ENCODE measurements at regions not wholly inside any gene's neighbourhood (a gene's known extent, or its start where the extent isn't known, plus 50 kb on each side); places are given as distances from the start of the nearest gene placed in this dataset.

DNA sequence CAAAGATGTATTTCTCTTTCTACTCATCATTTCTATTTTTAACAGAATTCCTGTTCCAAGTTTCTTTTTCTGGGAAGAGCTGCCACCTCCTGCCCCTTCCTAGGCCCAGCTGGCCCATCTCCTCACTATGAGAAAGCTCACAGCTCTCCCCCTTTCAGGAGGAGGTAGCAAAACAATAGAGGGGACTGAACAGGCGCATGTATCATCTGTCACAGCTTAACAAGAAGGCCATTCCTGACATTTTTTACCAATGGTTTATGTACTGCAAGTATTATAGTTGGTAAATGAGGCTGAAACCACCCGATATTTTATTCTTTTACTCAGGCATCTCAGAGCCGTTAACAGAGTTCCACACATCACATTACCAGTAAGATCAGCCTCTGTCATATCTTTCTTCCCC, 103.7 kb upstream of the MTHFD1L start:
- Histone ChIP-seq H3K27me3 (ENCODE audit: control insufficient read depth in 2 of 2, insufficient read depth in 1 of 2, low read length in 1 of 2) (no peaks in the 10 kb centered on the region), H3K9me3 (ENCODE audit: control insufficient read depth in 2 of 2, insufficient read depth in 1 of 2, low read length in 1 of 2) (no peaks in the 10 kb centered on the region), H3K4me3 (ENCODE audit: low read length in 2 of 2) (no peak overlapping the region), H3K36me3 (ENCODE audit: control insufficient read depth in 2 of 2, insufficient read depth in 2 of 2, low read length in 1 of 2) (peaks cover 5 to 14% of the 10 kb centered on the region in 2 donors), H3K27ac (ENCODE audit: low read depth in 1 of 2, low read length in 1 of 2) (no peak overlapping the region), H3K4me1 (ENCODE audit: control insufficient read depth in 2 of 2, insufficient read depth in 2 of 2, low read length in 2 of 2) (no peaks in the 10 kb centered on the region)
- no peak for DNase-seq (ENCODE audit: low read depth in 6 of 9, low spot score in 9 of 9)
- 99% methylated on average over 3 of the region's 3 CpGs for WGBS

DNA sequence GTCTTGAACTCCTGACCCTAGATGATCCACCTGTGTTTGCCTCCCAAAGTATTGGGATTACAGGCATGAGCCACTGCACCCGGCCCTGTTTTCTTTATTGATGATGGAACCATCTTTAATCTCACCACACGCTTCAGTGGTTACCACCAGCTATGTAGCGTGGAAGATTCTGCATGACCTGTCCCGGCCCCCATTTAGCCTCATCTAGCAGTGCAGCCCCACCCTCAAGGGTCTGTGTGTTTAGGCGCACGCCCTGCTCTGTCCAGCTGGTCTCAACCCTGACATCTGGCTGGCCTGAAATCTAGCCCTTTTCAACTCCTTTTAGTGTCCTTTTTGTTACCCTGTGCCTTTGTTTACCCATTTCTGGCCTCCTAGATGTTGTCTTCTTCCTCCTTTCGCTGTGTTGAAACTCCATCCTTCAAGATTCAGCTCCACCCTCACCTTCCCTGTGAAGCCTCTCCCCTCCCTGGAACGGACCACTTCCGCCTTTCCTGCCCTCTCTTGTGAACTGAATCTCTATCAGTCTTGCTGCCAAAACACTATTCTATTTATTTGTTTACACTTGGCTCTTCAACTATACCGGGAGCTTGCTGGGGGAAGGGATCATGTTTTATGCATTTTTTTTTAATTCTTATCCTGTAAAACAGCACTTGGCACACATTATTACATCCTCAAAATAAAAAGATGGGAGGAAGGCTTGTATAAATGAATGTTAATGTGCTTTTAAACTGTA, 101.0 kb upstream of the MTHFD1L start:
- peaks cover 11 to 27% of the 10 kb centered on the region in 2 donors for H3K36me3 ChIP-seq (ENCODE audit: control insufficient read depth in 2 of 2, insufficient read depth in 2 of 2, low read length in 1 of 2)
- no peaks in the 10 kb centered on the region for H3K27me3 ChIP-seq (ENCODE audit: control insufficient read depth in 2 of 2, insufficient read depth in 1 of 2, low read length in 1 of 2)
- no peak overlapping the region for H3K4me3 ChIP-seq (ENCODE audit: low read length in 2 of 2)
- 96% methylated on average over 10 of the region's 10 CpGs for WGBS
- no peak overlapping the region for H3K27ac ChIP-seq (ENCODE audit: low read depth in 1 of 2, low read length in 1 of 2)
- no peak for DNase-seq (ENCODE audit: low read depth in 6 of 9, low spot score in 9 of 9)
- no peaks in the 10 kb centered on the region for H3K4me1 ChIP-seq (ENCODE audit: control insufficient read depth in 2 of 2, insufficient read depth in 2 of 2, low read length in 2 of 2)
- H3K9me3 ChIP-seq (ENCODE audit: control insufficient read depth in 2 of 2, insufficient read depth in 1 of 2, low read length in 1 of 2), result no peaks in the 10 kb centered on the region

DNA sequence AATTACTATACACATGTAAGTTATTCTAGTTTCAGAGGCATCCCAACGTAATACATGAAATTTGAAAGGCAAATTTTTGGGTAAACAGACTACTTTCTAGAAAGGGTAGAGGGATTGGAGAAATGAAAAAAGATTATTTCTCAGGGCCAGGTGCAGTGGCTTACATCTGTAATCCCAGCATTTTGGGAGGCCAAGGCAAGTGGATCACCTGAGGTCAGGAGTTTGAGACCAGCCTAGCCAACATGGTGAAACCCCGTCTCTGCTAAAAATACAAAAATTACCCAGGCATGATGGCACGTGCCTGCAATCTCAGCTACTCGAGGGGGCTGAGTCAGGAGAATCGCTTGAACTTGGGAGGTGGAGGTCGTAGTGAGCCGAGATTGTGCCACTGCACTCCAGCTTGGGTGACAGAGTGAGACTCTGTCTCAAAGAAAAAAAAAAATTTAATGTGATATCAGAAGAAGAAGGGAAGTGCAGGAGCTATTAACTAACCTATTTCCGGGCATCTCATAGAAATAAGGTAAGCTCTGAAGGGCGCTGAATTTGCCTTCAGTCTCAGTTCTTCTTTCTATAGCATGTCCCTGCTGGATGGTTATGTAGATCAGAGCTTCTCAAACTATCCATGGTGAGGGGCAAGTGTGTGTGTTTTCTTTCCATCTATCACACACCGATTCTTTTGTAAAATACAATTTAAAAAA, 100.3 kb upstream of the MTHFD1L start:
- Histone ChIP-seq H3K4me3 (ENCODE audit: low read length in 2 of 2) (no peak overlapping the region), H3K9me3 (ENCODE audit: control insufficient read depth in 2 of 2, insufficient read depth in 1 of 2, low read length in 1 of 2) (no peaks in the 10 kb centered on the region), H3K4me1 (ENCODE audit: control insufficient read depth in 2 of 2, insufficient read depth in 2 of 2, low read length in 2 of 2) (no peaks in the 10 kb centered on the region), H3K27me3 (ENCODE audit: control insufficient read depth in 2 of 2, insufficient read depth in 1 of 2, low read length in 1 of 2) (no peaks in the 10 kb centered on the region), H3K27ac (ENCODE audit: low read depth in 1 of 2, low read length in 1 of 2) (no peak overlapping the region), H3K36me3 (ENCODE audit: control insufficient read depth in 2 of 2, insufficient read depth in 2 of 2, low read length in 1 of 2) (peaks cover 14 to 32% of the 10 kb centered on the region in 2 donors)
- WGBS, result 96% methylated on average over 10 of the region's 10 CpGs
- DNase-seq (ENCODE audit: low read depth in 6 of 9, low spot score in 9 of 9), result no peak

DNA sequence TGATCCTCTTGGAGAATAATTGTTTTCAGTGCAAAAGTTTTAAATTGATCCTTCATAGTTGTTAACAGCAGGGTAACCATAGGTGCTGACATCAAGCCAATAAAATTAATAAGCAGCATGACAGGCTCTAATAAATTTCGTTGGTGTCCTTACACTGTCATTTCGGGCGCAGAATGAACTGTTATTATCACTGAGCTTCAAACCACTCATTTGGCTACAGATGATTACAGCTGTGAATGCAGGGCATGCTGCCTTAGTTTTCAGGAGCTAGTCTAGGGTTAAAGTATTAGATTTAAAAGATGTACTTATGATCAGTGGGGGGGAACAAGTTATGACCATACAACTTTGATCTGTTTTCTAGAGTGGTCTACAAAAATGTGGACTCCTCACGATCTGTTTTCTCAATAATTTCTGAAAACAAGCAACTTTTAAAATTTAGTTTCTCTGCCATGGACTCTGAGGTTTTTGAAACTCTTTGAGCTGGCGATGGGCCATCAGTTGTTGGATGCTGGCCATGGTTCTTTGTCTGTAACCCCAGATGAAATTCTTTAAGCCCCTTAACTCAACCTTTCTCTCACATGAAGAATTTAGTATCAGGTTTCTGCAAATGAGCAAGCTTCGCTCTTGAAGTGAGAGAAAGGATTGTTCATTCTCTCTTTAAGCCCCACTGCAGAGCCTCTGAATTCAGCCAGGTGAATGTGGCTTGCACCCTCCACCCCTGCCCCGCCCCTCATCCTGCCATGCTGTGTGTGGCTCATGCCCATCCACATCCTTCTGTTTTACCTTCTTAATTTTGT, 99.1 kb upstream of the MTHFD1L start:
- H3K4me3 ChIP-seq (ENCODE audit: low read length in 2 of 2), result no peak overlapping the region
- no peaks in the 10 kb centered on the region for H3K9me3 ChIP-seq (ENCODE audit: control insufficient read depth in 2 of 2, insufficient read depth in 1 of 2, low read length in 1 of 2)
- no peak for DNase-seq (ENCODE audit: low read depth in 6 of 9, low spot score in 9 of 9)
- H3K27me3 ChIP-seq (ENCODE audit: control insufficient read depth in 2 of 2, insufficient read depth in 1 of 2, low read length in 1 of 2), result no peaks in the 10 kb centered on the region
- no peaks in the 10 kb centered on the region for H3K4me1 ChIP-seq (ENCODE audit: control insufficient read depth in 2 of 2, insufficient read depth in 2 of 2, low read length in 2 of 2)
- peaks cover 17 to 41% of the 10 kb centered on the region in 2 donors for H3K36me3 ChIP-seq (ENCODE audit: control insufficient read depth in 2 of 2, insufficient read depth in 2 of 2, low read length in 1 of 2)
- H3K27ac ChIP-seq (ENCODE audit: low read depth in 1 of 2, low read length in 1 of 2), result no peak overlapping the region
- 92% methylated on average over 7 of the region's 7 CpGs for WGBS

DNA sequence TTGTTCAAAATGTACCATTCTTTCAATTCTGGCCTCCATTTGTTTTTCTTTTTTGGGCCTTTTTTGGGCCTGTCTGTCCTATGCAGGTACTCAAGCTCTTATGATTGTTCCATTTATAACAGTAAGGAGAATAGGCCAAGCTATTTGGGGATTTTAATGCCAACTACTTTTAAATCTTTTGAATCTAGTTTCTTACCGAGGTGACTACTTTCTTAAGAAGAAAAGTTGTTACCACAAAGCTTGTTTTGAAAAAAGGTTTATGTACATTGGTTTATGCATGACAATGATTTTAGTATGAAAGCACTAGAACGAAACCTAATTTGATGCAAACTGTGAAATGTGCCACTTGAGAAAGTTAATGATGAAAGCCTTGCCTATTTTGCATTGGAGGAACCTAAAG, 98.3 kb upstream of the MTHFD1L start:
- H3K27me3 ChIP-seq (ENCODE audit: control insufficient read depth in 2 of 2, insufficient read depth in 1 of 2, low read length in 1 of 2), result no peaks in the 10 kb centered on the region
- no peak overlapping the region for H3K4me3 ChIP-seq (ENCODE audit: low read length in 2 of 2)
- WGBS, result 94% methylated on average over 2 of the region's 2 CpGs
- H3K9me3 ChIP-seq (ENCODE audit: control insufficient read depth in 2 of 2, insufficient read depth in 1 of 2, low read length in 1 of 2), result no peaks in the 10 kb centered on the region
- no peak for DNase-seq (ENCODE audit: low read depth in 6 of 9, low spot score in 9 of 9)
- H3K27ac ChIP-seq (ENCODE audit: low read depth in 1 of 2, low read length in 1 of 2), result no peak overlapping the region
- peaks cover 17 to 45% of the 10 kb centered on the region in 2 donors for H3K36me3 ChIP-seq (ENCODE audit: control insufficient read depth in 2 of 2, insufficient read depth in 2 of 2, low read length in 1 of 2)
- H3K4me1 ChIP-seq (ENCODE audit: control insufficient read depth in 2 of 2, insufficient read depth in 2 of 2, low read length in 2 of 2), result no peaks in the 10 kb centered on the region

GRCh38 chr6:150767571-150768018, 97.9 kb upstream of the MTHFD1L start:
- Histone ChIP-seq H3K27ac (ENCODE audit: low read depth in 1 of 2, low read length in 1 of 2) (no peak overlapping the region), H3K27me3 (ENCODE audit: control insufficient read depth in 2 of 2, insufficient read depth in 1 of 2, low read length in 1 of 2) (no peaks in the 10 kb centered on the region), H3K4me3 (ENCODE audit: low read length in 2 of 2) (no peak overlapping the region), H3K36me3 (ENCODE audit: control insufficient read depth in 2 of 2, insufficient read depth in 2 of 2, low read length in 1 of 2) (peaks cover 17 to 43% of the 10 kb centered on the region in 2 donors), H3K4me1 (ENCODE audit: control insufficient read depth in 2 of 2, insufficient read depth in 2 of 2, low read length in 2 of 2) (no peaks in the 10 kb centered on the region), H3K9me3 (ENCODE audit: control insufficient read depth in 2 of 2, insufficient read depth in 1 of 2, low read length in 1 of 2) (no peaks in the 10 kb centered on the region)
- 89% methylated on average over 7 of the region's 7 CpGs for WGBS
- no peak for DNase-seq (ENCODE audit: low read depth in 6 of 9, low spot score in 9 of 9)

DNA sequence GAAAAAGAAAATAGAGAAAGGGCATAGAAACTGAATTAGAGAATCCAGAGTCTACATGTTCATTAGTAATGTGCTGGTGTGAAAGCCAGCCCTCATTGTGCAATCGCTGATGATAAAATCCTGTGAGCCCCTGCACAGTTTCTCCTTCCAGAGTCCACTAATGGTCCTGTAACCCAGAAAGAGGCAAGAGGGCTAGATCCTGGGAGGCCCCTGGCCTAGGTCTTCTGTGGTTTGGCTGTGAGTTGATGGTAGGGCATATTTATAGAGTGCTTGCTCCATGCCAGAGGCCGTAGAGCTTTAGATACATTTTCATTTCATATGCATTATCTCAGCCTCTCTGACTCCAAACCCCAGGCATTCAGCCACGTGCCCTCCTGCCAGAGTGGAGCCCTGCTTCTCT, 94.9 kb upstream of the MTHFD1L start:
- Histone ChIP-seq H3K27ac (ENCODE audit: low read depth in 1 of 2, low read length in 1 of 2) (no peak overlapping the region), H3K27me3 (ENCODE audit: control insufficient read depth in 2 of 2, insufficient read depth in 1 of 2, low read length in 1 of 2) (no peaks in the 10 kb centered on the region), H3K4me1 (ENCODE audit: control insufficient read depth in 2 of 2, insufficient read depth in 2 of 2, low read length in 2 of 2) (no peaks in the 10 kb centered on the region), H3K36me3 (ENCODE audit: control insufficient read depth in 2 of 2, insufficient read depth in 2 of 2, low read length in 1 of 2) (peaks cover 19 to 41% of the 10 kb centered on the region in 2 donors), H3K9me3 (ENCODE audit: control insufficient read depth in 2 of 2, insufficient read depth in 1 of 2, low read length in 1 of 2) (peaks cover 1 to 9% of the 10 kb centered on the region in 2 donors), H3K4me3 (ENCODE audit: low read length in 2 of 2) (no peak overlapping the region)
- no peak for DNase-seq (ENCODE audit: low read depth in 6 of 9, low spot score in 9 of 9)
- WGBS, result 97% methylated on average over 3 of the region's 3 CpGs

DNA sequence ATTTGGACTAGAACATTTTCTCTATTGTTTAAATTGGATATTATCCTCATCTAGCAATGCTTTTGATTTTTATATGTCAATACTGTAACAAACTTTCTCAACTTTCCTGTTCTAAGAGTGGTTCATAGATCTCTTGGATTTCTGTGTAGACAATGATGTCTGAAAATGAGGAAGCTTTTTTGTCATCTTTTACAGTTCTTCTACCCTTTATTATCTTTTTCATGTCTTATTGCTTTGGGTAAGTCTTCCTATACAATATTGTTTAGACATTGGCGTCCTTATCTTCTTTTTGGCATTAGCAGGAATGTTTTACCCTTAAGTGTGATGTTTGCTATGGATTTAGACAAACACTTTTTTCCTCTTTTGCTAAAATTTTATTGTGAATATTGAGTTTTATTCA, 91.5 kb upstream of the MTHFD1L start:
- no peak for DNase-seq (ENCODE audit: low read depth in 6 of 9, low spot score in 9 of 9)
- Histone ChIP-seq H3K4me1 (ENCODE audit: control insufficient read depth in 2 of 2, insufficient read depth in 2 of 2, low read length in 2 of 2) (no peaks in the 10 kb centered on the region), H3K27ac (ENCODE audit: low read depth in 1 of 2, low read length in 1 of 2) (no peak overlapping the region), H3K9me3 (ENCODE audit: control insufficient read depth in 2 of 2, insufficient read depth in 1 of 2, low read length in 1 of 2) (peaks cover 1 to 9% of the 10 kb centered on the region in 2 donors), H3K27me3 (ENCODE audit: control insufficient read depth in 2 of 2, insufficient read depth in 1 of 2, low read length in 1 of 2) (no peaks in the 10 kb centered on the region), H3K36me3 (ENCODE audit: control insufficient read depth in 2 of 2, insufficient read depth in 2 of 2, low read length in 1 of 2) (peaks cover 31 to 51% of the 10 kb centered on the region in 2 donors), H3K4me3 (ENCODE audit: low read length in 2 of 2) (no peak overlapping the region)
- 96% methylated on average over 1 of the region's 1 CpG for WGBS

All from thymus (tissue), 11 donors.